ENCODE measurements at regions not wholly inside any gene's neighbourhood (a gene's known extent, or its start where the extent isn't known, plus 50 kb on each side); places are given as distances from the start of the nearest gene placed in this dataset.

DNA sequence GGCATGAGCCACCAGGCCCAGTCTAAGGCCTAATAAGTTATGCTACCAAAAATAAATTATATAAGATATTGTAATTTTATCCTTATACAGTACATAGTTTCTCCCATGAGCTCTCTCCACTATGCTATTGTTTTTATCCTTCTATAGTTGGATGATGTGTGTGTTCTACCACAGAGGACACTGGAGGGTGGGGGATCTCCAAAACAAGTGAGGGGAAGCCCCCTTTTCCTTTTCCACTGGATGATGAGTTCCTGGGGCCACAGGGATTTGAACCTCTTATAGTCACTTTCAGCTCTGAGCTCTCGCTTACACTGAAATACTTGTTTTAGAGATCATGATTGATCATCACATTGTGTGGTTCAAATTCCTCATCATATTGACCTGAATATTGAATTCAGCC is 77.6 kb upstream of the VAV3 start:
- no peak overlapping the region for H3K27ac ChIP-seq (ENCODE audit: low read length)
- H3K4me1 ChIP-seq (ENCODE audit: control insufficient read depth, insufficient read depth, low read length): peaks cover 14% of the 10 kb centered on the region
- WGBS (ENCODE audit: insufficient coverage): no CpG with 5 or more reads among the region's 1 CpG
- H3K9me3 ChIP-seq (replicated peaks; ENCODE audit: control insufficient read depth, low read depth, low read length): no peaks in the 10 kb centered on the region
- no peaks in the 10 kb centered on the region for H3K36me3 ChIP-seq (ENCODE audit: control insufficient read depth, insufficient read depth, low read length)
- H3K27me3 ChIP-seq (ENCODE audit: control insufficient read depth, insufficient read depth, low read length): no peaks in the 10 kb centered on the region
- H3K4me3 ChIP-seq (ENCODE audit: low read length): no peak overlapping the region
- no peak for DNase-seq

- no peak overlapping the region for H3K27ac ChIP-seq (ENCODE audit: low read length)
- peak; percentile 61 for DNase-seq
- no peak overlapping the region for H3K4me3 ChIP-seq (ENCODE audit: low read length)
- no peaks in the 10 kb centered on the region for H3K9me3 ChIP-seq (replicated peaks; ENCODE audit: control insufficient read depth, low read depth, low read length)
- 28% methylated on average over 3 of the region's 7 CpGs for WGBS (ENCODE audit: insufficient coverage)
- H3K36me3 ChIP-seq (ENCODE audit: control insufficient read depth, insufficient read depth, low read length): no peaks in the 10 kb centered on the region
- no peaks in the 10 kb centered on the region for H3K27me3 ChIP-seq (ENCODE audit: control insufficient read depth, insufficient read depth, low read length)
- peaks cover 14% of the 10 kb centered on the region for H3K4me1 ChIP-seq (ENCODE audit: control insufficient read depth, insufficient read depth, low read length)
These were observed 76.6 kb upstream of the VAV3 start for GRCh38 chr1:108041360-108042142.

DNA sequence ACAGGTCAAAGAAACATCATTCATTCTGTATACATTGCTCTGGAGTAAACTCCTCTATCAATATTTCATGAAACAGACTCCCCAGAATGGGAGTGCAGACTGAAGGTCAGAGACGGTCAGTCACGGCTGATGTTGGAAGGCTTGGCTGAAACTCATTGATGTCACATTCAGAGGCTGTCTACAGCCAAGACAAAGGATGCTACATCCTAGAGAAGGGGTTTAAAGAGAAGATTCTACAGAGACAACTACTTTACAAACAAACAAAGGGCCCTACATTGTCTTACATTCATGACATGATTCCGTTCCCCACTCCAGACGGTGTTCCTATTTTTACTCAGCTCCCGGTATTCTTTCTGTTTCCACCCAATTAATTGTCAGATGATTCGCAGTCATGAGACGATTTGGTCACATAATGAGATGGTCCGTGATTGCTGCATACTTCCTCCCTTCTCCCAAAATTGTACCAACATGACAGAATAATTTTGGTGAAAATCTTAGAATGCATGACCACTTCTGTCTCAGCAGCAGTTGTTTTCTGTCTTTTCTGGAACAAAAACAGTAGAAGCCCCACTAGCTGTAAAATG is 73.8 kb upstream of the VAV3 start:
- DNase-seq: no peak
- Histone ChIP-seq H3K9me3 (replicated peaks; ENCODE audit: control insufficient read depth, low read depth, low read length) (no peaks in the 10 kb centered on the region), H3K27me3 (ENCODE audit: control insufficient read depth, insufficient read depth, low read length) (no peaks in the 10 kb centered on the region), H3K4me1 (ENCODE audit: control insufficient read depth, insufficient read depth, low read length) (peaks cover 3% of the 10 kb centered on the region), H3K36me3 (ENCODE audit: control insufficient read depth, insufficient read depth, low read length) (no peaks in the 10 kb centered on the region), H3K4me3 (ENCODE audit: low read length) (no peak overlapping the region), H3K27ac (ENCODE audit: low read length) (no peak overlapping the region)
- 82% methylated on average over 2 of the region's 8 CpGs for WGBS (ENCODE audit: insufficient coverage)

- no peak for DNase-seq
- no peaks in the 10 kb centered on the region for H3K27me3 ChIP-seq (ENCODE audit: control insufficient read depth, insufficient read depth, low read length)
- H3K9me3 ChIP-seq (replicated peaks; ENCODE audit: control insufficient read depth, low read depth, low read length): no peaks in the 10 kb centered on the region
- peaks cover 3% of the 10 kb centered on the region for H3K4me1 ChIP-seq (ENCODE audit: control insufficient read depth, insufficient read depth, low read length)
- 75% methylated on average over 1 of the region's 3 CpGs for WGBS (ENCODE audit: insufficient coverage)
- H3K27ac ChIP-seq (ENCODE audit: low read length): no peak overlapping the region
- no peaks in the 10 kb centered on the region for H3K36me3 ChIP-seq (ENCODE audit: control insufficient read depth, insufficient read depth, low read length)
- H3K4me3 ChIP-seq (ENCODE audit: low read length): no peak overlapping the region
These were observed 72.0 kb upstream of the VAV3 start for GRCh38 chr1:108036796-108037562.

DNA sequence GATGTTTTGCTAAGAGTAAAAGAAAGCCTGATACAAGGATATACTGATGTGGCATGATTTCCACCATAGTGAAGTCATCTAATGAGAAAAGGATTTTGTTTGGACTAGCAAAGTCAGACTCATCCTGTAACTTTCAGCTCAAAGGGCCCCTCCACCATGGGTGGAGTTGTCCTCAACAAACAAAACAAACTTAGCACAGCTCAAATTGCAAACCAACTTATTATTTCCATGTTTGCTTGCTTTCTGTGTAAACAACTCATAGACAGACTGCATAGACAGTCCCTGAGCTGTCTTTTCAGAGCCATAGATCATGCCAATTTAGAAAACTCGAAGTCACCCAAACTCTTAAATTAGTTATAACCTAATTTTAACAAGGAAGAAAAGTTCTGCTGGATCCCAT is 69.4 kb upstream of the VAV3 start:
- no peaks in the 10 kb centered on the region for H3K9me3 ChIP-seq (replicated peaks; ENCODE audit: control insufficient read depth, low read depth, low read length)
- no CpG with 5 or more reads among the region's 1 CpG for WGBS (ENCODE audit: insufficient coverage)
- DNase-seq: peak; percentile 85

DNA sequence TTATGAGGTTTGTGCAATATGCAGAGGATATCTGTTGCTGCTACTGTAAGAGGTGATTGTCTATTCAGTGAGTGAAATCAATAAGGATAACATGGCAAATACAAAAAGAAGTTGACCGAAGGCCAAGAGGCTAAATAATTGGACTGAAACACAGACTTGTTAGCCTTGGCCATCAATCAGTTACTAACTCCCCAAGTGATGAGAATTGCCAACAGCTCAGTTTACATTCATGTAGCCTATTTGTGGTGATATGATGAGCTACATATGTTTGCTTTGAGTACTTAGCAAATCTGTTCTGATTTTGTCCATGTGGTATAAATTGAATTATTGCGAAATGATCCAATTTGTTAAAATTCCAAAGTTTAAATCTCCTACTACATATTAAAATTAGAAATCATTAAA is 68.6 kb upstream of the VAV3 start:
- peak; percentile 71 for DNase-seq
- no peak overlapping the region for H3K4me3 ChIP-seq (ENCODE audit: low read length)
- H3K27me3 ChIP-seq (ENCODE audit: control insufficient read depth, insufficient read depth, low read length): no peaks in the 10 kb centered on the region
- no CpG with 5 or more reads among the region's 2 CpGs for WGBS (ENCODE audit: insufficient coverage)
- H3K9me3 ChIP-seq (replicated peaks; ENCODE audit: control insufficient read depth, low read depth, low read length): no peaks in the 10 kb centered on the region
- no peaks in the 10 kb centered on the region for H3K36me3 ChIP-seq (ENCODE audit: control insufficient read depth, insufficient read depth, low read length)
- no peak overlapping the region for H3K27ac ChIP-seq (ENCODE audit: low read length)
- no peaks in the 10 kb centered on the region for H3K4me1 ChIP-seq (ENCODE audit: control insufficient read depth, insufficient read depth, low read length)

More for the DNA sequence above, 69.4 kb upstream of the VAV3 start:
- H3K27me3 ChIP-seq (ENCODE audit: control insufficient read depth, insufficient read depth, low read length): no peaks in the 10 kb centered on the region
- H3K36me3 ChIP-seq (ENCODE audit: control insufficient read depth, insufficient read depth, low read length): no peaks in the 10 kb centered on the region
- no peaks in the 10 kb centered on the region for H3K4me1 ChIP-seq (ENCODE audit: control insufficient read depth, insufficient read depth, low read length)
- H3K27ac ChIP-seq (ENCODE audit: low read length): no peak overlapping the region
- no peak overlapping the region for H3K4me3 ChIP-seq (ENCODE audit: low read length)

DNA sequence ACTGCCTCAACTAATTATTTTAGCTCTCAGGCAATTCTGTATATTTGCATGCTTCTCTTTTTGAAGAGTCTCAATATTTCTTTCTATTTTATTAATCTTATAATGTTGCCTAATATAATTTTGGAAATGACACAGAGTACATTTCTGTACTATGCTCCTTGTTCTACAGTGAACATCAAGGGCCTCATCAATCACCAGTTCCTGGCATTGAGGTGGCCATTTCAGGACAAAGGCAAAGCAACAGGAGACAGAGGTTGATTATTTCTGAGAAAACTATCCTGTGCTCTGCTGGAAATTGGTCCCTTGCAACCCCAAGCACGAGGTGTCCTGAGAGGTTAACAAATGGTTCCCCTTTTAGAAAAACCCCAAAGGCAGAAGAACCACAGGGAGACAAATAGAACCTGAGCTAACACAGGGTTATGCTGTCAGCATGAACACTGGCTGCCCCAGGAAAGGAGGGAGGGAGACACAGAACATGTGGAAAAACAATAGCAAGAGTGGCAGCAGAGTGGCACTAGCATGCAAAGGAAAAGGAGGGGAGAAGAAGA is 63.9 kb upstream of the VAV3 start:
- DNase-seq: no peak
- Histone ChIP-seq H3K9me3 (replicated peaks; ENCODE audit: control insufficient read depth, low read depth, low read length) (no peaks in the 10 kb centered on the region), H3K36me3 (ENCODE audit: control insufficient read depth, insufficient read depth, low read length) (no peaks in the 10 kb centered on the region), H3K27ac (ENCODE audit: low read length) (no peak overlapping the region), H3K27me3 (ENCODE audit: control insufficient read depth, insufficient read depth, low read length) (no peaks in the 10 kb centered on the region), H3K4me3 (ENCODE audit: low read length) (no peak overlapping the region), H3K4me1 (ENCODE audit: control insufficient read depth, insufficient read depth, low read length) (no peaks in the 10 kb centered on the region)
- 33% methylated on average over 1 of the region's 1 CpG for WGBS (ENCODE audit: insufficient coverage)

DNA sequence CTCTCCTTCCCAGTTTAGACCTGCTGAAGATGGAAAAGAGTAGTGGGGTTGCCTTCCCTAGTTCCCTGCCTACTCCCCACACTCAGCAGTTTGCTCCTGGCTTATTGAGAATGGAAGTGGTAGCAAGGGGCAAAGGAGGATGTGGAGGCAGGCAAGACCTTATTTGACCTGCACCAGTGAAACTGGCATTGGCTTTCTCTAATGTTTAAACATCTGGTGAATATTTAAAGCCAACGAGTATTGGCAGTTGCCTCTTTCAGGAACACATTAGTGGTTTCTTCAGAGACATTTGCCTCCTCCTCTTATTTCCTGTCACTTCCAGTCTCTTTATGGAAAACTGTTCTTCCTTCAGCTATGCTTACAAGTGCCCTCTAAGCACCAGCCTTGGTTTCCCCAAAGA is 62.4 kb upstream of the VAV3 start:
- DNase-seq: no peak
- Histone ChIP-seq H3K4me1 (ENCODE audit: control insufficient read depth, insufficient read depth, low read length) (no peaks in the 10 kb centered on the region), H3K9me3 (replicated peaks; ENCODE audit: control insufficient read depth, low read depth, low read length) (no peaks in the 10 kb centered on the region), H3K36me3 (ENCODE audit: control insufficient read depth, insufficient read depth, low read length) (no peaks in the 10 kb centered on the region), H3K4me3 (ENCODE audit: low read length) (no peak overlapping the region), H3K27me3 (ENCODE audit: control insufficient read depth, insufficient read depth, low read length) (no peaks in the 10 kb centered on the region), H3K27ac (ENCODE audit: low read length) (no peak overlapping the region)
- WGBS (ENCODE audit: insufficient coverage): no CpG with 5 or more reads among the region's 1 CpG

DNA sequence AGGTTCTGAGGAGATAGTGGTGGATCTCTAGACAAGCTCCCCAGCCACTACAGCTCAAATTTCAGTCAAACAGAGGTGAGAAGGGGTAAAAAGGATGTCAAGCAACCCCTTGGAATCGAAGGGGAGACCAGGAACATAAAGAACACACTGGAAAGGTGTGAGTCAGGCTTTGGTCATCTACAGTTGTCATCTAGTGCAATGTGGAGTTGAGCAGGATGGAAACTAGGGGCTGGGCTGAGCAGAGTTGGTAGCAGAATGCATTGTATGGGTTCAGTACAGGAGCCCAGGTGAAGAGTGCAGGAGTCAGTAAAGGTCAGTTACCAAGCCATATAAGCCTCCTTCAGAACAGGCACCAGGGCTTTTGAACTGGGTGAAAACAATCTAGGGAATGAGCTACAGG is 52.7 kb upstream of the VAV3 start:
- DNase-seq: no peak
- Histone ChIP-seq H3K4me1 (ENCODE audit: control insufficient read depth, insufficient read depth, low read length) (no peaks in the 10 kb centered on the region), H3K27ac (ENCODE audit: low read length) (no peak overlapping the region), H3K4me3 (ENCODE audit: low read length) (no peak overlapping the region), H3K36me3 (ENCODE audit: control insufficient read depth, insufficient read depth, low read length) (no peaks in the 10 kb centered on the region), H3K27me3 (ENCODE audit: control insufficient read depth, insufficient read depth, low read length) (no peaks in the 10 kb centered on the region), H3K9me3 (replicated peaks; ENCODE audit: control insufficient read depth, low read depth, low read length) (no peaks in the 10 kb centered on the region)
- WGBS (ENCODE audit: insufficient coverage): no CpG with 5 or more reads among the region's 1 CpG

- no peak for DNase-seq
- 29% methylated on average over 3 of the region's 4 CpGs for WGBS (ENCODE audit: insufficient coverage)
- Histone ChIP-seq H3K27ac (ENCODE audit: low read length) (no peak overlapping the region), H3K9me3 (replicated peaks; ENCODE audit: control insufficient read depth, low read depth, low read length) (no peaks in the 10 kb centered on the region), H3K4me3 (ENCODE audit: low read length) (no peak overlapping the region), H3K27me3 (ENCODE audit: control insufficient read depth, insufficient read depth, low read length) (no peaks in the 10 kb centered on the region), H3K36me3 (ENCODE audit: control insufficient read depth, insufficient read depth, low read length) (no peaks in the 10 kb centered on the region), H3K4me1 (ENCODE audit: control insufficient read depth, insufficient read depth, low read length) (no peaks in the 10 kb centered on the region)
These were observed 51.5 kb upstream of the VAV3 start for GRCh38 chr1:108016451-108016920.

All from muscle of leg (tissue), 3 donors.